ENCODE measurements at regions not wholly inside any gene's neighbourhood (a gene's known extent, or its start where the extent isn't known, plus 50 kb on each side); places are given as distances from the start of the nearest gene placed in this dataset.

DNA sequence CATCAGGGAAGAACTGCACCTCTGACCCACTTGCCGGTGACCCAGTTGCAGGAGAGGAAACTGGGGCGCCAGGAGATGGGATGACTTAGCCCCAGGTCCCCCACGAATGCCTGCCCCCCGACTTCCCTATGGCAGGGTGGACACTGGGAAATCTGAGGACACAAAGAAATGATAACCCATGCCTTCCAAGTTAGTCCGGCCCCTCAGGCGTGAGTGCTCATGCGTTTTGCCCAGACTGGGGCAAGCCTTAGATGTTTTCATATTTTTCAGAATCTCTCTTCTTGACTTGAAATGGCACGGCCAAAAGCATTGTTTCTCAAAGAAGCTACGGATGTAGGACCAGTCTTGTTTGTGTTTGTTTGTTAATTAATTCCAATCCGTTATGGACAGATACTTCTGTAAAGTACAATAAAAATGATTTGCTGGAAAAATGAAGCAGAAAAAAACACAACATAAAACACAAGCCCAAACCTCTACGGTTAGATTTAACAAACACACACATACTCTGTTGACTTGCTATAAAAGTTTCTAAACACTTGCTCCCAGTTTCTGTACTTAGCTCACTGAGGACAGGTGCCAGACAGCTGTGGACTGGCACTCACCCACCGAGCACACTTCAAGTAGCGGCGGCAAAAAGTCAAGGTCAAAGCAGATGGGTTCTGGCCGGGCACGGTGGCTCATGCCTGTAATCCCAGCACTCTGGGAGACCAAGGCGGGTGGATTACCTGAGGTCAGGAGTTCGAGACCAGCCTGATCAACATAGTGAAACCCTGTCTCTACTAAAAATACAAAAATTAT lies 341.5 kb downstream of the BCOR start:
- H3K4me1 ChIP-seq (ENCODE audit: low read length) = no peaks in the 10 kb centered on the region
- H3K9ac ChIP-seq (ENCODE audit: low read length) = no peak overlapping the region
- no peak overlapping the region for H3K4me2 ChIP-seq (ENCODE audit: low read length)
- no peaks in the 10 kb centered on the region for H3K9me3 ChIP-seq (ENCODE audit: insufficient read depth, low read length)
- H3K36me3 ChIP-seq (replicated peaks; ENCODE audit: low read depth, low read length) = no peaks in the 10 kb centered on the region
- H4K20me1 ChIP-seq (ENCODE audit: insufficient read depth, low read length) = no peaks in the 10 kb centered on the region
- no peak overlapping the region for H2AFZ ChIP-seq (ENCODE audit: low read depth, low read length)
- TF ChIP-seq EZH2phosphoT487 (IDR thresholded peaks at IDR 0.05; ENCODE audit: low read depth) = no peak
- TF ChIP-seq, protein P1, sequence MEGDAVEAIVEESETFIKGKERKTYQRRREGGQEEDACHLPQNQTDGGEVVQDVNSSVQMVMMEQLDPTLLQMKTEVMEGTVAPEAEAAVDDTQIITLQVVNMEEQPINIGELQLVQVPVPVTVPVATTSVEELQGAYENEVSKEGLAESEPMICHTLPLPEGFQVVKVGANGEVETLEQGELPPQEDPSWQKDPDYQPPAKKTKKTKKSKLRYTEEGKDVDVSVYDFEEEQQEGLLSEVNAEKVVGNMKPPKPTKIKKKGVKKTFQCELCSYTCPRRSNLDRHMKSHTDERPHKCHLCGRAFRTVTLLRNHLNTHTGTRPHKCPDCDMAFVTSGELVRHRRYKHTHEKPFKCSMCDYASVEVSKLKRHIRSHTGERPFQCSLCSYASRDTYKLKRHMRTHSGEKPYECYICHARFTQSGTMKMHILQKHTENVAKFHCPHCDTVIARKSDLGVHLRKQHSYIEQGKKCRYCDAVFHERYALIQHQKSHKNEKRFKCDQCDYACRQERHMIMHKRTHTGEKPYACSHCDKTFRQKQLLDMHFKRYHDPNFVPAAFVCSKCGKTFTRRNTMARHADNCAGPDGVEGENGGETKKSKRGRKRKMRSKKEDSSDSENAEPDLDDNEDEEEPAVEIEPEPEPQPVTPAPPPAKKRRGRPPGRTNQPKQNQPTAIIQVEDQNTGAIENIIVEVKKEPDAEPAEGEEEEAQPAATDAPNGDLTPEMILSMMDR (IDR thresholded peaks at IDR 0.05; ENCODE audit: low read depth, low read length) = no peak
- no peak overlapping the region for H3K4me3 ChIP-seq (ENCODE audit: low read length)
- no peaks in the 10 kb centered on the region for H3K27me3 ChIP-seq (ENCODE audit: low read depth, low read length)
- H3K79me2 ChIP-seq (ENCODE audit: low read length) = no peaks in the 10 kb centered on the region
- no peak overlapping the region for H3K27ac ChIP-seq (ENCODE audit: low read length)

DNA sequence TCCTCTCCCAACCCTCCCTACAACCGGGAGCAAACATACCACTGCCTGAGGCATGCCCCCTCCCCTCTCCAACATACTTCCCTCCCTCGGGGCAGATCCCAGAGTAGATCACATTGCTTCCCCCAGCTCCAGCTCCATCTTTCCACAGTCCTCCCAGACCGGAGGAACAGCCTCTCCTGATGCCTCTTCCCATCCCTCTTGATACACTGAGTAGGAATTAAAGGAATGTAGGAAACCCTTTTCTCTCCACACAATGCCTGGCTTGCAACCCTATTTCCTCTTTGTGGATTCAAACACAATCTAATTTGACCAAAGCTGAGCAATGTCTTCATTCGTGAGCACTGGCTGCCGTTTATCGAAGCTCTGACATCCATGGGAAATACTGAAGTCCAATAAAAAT lies 339.8 kb downstream of the BCOR start:
- H3K4me2 ChIP-seq (ENCODE audit: low read length) = no peak overlapping the region
- no peak overlapping the region for H3K27ac ChIP-seq (ENCODE audit: low read length)
- H3K9ac ChIP-seq (ENCODE audit: low read length) = no peak overlapping the region
- H3K4me1 ChIP-seq (ENCODE audit: low read length) = no peaks in the 10 kb centered on the region
- TF ChIP-seq EZH2phosphoT487 (IDR thresholded peaks at IDR 0.05; ENCODE audit: low read depth) = no peak
- TF ChIP-seq, protein P1 (IDR thresholded peaks at IDR 0.05; ENCODE audit: low read depth, low read length) = no peak
- H3K79me2 ChIP-seq (ENCODE audit: low read length) = no peaks in the 10 kb centered on the region
- H3K4me3 ChIP-seq (ENCODE audit: low read length) = no peak overlapping the region
- no peaks in the 10 kb centered on the region for H3K36me3 ChIP-seq (replicated peaks; ENCODE audit: low read depth, low read length)
- H3K27me3 ChIP-seq (ENCODE audit: low read depth, low read length) = no peaks in the 10 kb centered on the region
- no peaks in the 10 kb centered on the region for H3K9me3 ChIP-seq (ENCODE audit: insufficient read depth, low read length)
- H2AFZ ChIP-seq (ENCODE audit: low read depth, low read length) = no peak overlapping the region
- no peaks in the 10 kb centered on the region for H4K20me1 ChIP-seq (ENCODE audit: insufficient read depth, low read length)

DNA sequence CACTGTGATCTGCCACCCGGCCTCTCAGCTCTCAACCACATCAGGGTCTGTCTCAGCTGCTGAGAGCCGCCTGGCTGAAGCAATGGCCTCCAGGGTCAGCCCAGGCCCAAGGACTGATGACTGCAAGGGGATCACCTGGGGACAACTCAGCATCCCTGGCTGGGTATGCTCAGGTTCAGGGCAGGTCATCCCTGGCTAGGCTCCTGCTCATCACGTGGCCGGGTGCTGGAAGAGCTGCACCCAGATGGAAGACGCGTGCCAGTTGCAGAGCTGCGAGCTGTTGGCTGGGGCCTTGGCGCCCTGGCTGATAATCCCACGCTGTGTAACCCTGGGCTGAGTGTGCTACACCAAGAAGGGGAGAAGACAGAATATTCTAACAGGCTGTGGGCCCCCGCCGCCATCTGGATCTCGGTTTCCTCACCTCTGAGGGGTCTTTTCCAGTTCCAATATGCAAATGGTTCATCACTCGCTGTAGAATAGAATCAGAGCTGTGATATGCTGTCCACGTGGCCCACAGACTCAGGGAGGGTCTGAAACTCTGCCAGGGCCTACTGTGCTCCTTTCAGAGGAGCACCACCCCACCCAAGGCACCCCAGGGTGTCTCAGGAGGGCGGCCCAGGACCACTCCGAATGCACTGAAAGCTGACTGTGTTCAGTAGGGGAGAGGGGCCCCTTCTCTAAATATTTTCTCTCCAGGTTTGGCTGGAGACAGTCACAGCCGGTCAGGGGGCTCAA lies 338.8 kb downstream of the BCOR start:
- no peak overlapping the region for H2AFZ ChIP-seq (ENCODE audit: low read depth, low read length)
- TF ChIP-seq, protein P1 (IDR thresholded peaks at IDR 0.05; ENCODE audit: low read depth, low read length) = no peak
- no peak for TF ChIP-seq EZH2phosphoT487 (IDR thresholded peaks at IDR 0.05; ENCODE audit: low read depth)
- no peak overlapping the region for H3K27ac ChIP-seq (ENCODE audit: low read length)
- H3K9me3 ChIP-seq (ENCODE audit: insufficient read depth, low read length) = no peaks in the 10 kb centered on the region; the same call in 1 of the 2 replicates
- H3K27me3 ChIP-seq (ENCODE audit: low read depth, low read length) = no peaks in the 10 kb centered on the region
- H3K79me2 ChIP-seq (ENCODE audit: low read length) = no peaks in the 10 kb centered on the region
- no peak overlapping the region for H3K4me2 ChIP-seq (ENCODE audit: low read length)
- no peaks in the 10 kb centered on the region for H3K36me3 ChIP-seq (replicated peaks; ENCODE audit: low read depth, low read length)
- H3K4me1 ChIP-seq (ENCODE audit: low read length) = no peaks in the 10 kb centered on the region
- no peak overlapping the region for H3K4me3 ChIP-seq (ENCODE audit: low read length)
- no peak overlapping the region for H3K9ac ChIP-seq (ENCODE audit: low read length)
- H4K20me1 ChIP-seq (ENCODE audit: insufficient read depth, low read length) = no peaks in the 10 kb centered on the region

DNA sequence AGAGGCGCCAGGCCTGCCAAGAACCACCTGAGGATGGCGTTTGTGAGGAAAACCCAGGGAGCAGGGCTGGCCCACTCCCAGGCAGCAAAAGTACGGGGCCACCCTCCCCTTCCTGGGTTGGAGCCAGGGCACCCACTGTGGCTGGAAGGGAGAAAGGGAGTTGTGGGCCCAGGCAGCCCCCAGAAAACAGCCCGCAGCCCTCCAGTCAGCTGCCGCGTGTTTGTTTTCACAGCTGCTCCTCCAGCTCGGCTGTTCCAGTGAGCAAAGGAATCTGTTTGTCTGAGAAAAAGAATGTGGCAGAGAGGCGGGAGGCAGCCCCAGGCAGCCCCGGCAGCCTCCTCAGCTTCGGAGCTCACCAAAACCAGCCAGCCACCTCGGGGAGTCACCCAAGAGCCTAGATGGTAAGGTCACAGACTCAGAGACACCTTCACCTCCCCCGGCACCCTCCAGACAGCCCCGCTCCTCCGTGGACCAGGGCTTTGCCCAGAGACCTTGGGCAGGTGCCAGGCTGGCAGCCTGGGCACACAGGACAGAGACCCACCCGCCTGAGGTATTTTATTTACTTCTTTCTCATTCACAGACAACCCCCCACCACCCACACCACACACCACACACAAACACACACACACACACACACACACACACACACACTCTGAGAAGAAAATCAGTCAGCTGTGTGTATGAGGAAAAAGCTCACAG lies 338.1 kb downstream of the BCOR start:
- Histone ChIP-seq H3K9me3 (ENCODE audit: insufficient read depth, low read length) (no peaks in the 10 kb centered on the region; the same call in 1 of the 2 replicates), H4K20me1 (ENCODE audit: insufficient read depth, low read length) (no peaks in the 10 kb centered on the region), H3K36me3 (replicated peaks; ENCODE audit: low read depth, low read length) (no peaks in the 10 kb centered on the region), H3K79me2 (ENCODE audit: low read length) (no peaks in the 10 kb centered on the region), H3K4me1 (ENCODE audit: low read length) (no peaks in the 10 kb centered on the region), H2AFZ (ENCODE audit: low read depth, low read length) (no peak overlapping the region), H3K27me3 (ENCODE audit: low read depth, low read length) (no peaks in the 10 kb centered on the region), H3K9ac (ENCODE audit: low read length) (no peak overlapping the region), H3K4me2 (ENCODE audit: low read length) (no peak overlapping the region), H3K4me3 (ENCODE audit: low read length) (no peak overlapping the region), H3K27ac (ENCODE audit: low read length) (no peak overlapping the region)
- no peak for TF ChIP-seq EZH2phosphoT487 (IDR thresholded peaks at IDR 0.05; ENCODE audit: low read depth)
- TF ChIP-seq, protein P1 (IDR thresholded peaks at IDR 0.05; ENCODE audit: low read depth, low read length) = no peak

All from OCI-LY3 (cell line).